ENCODE measurements at regions not wholly inside any gene's neighbourhood (a gene's known extent, or its start where the extent isn't known, plus 50 kb on each side); places are given as distances from the start of the nearest gene placed in this dataset.

GRCh38 chr18:38284972-38285371 is 719.4 kb upstream of the CELF4 start:
- no peak overlapping the region for H3K4me3 Mint-ChIP-seq (ENCODE audit: unreplicated experiment)
- H3K4me3 ChIP-seq (ENCODE audit: low read depth, low read length) = no peak overlapping the region
- ChIA-PET CTCF (no interaction called here), POLR2A (no interaction called here)
- DNase-seq = no peak
- TF ChIP-seq, protein P1, sequence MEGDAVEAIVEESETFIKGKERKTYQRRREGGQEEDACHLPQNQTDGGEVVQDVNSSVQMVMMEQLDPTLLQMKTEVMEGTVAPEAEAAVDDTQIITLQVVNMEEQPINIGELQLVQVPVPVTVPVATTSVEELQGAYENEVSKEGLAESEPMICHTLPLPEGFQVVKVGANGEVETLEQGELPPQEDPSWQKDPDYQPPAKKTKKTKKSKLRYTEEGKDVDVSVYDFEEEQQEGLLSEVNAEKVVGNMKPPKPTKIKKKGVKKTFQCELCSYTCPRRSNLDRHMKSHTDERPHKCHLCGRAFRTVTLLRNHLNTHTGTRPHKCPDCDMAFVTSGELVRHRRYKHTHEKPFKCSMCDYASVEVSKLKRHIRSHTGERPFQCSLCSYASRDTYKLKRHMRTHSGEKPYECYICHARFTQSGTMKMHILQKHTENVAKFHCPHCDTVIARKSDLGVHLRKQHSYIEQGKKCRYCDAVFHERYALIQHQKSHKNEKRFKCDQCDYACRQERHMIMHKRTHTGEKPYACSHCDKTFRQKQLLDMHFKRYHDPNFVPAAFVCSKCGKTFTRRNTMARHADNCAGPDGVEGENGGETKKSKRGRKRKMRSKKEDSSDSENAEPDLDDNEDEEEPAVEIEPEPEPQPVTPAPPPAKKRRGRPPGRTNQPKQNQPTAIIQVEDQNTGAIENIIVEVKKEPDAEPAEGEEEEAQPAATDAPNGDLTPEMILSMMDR (IDR thresholded peaks at IDR 0.05; ENCODE audit: insufficient read depth in 1 of 2, low read depth in 1 of 2, low read length in 1 of 2, severe bottlenecking in 1 of 2, unreplicated experiment in 1 of 2) = no peak
- BruUV-seq (replicated peaks) = no TSS peak
- H3K36me3 Mint-ChIP-seq (ENCODE audit: insufficient read depth, unreplicated experiment) = no peaks in the 10 kb centered on the region
- no peaks in the 10 kb centered on the region for H3K9me3 ChIP-seq
- peaks cover 5% of the 10 kb centered on the region for H3K27me3 Mint-ChIP-seq (ENCODE audit: insufficient read depth, unreplicated experiment)
- no peaks in the 10 kb centered on the region for H3K9me3 Mint-ChIP-seq (ENCODE audit: unreplicated experiment)
- no peaks in the 10 kb centered on the region for H3K36me3 ChIP-seq (ENCODE audit: control insufficient read depth, insufficient read depth, low read length)
- no peak overlapping the region for H3K27ac Mint-ChIP-seq (ENCODE audit: unreplicated experiment)
- intact Hi-C loops (cut with micrococcal nuclease; ENCODE audit: unreplicated experiment) = no loop called here
- no peaks in the 10 kb centered on the region for H3K27me3 ChIP-seq (replicated peaks; ENCODE audit: control insufficient read depth, insufficient read depth, low read length)
- H3K4me1 ChIP-seq = no peaks in the 10 kb centered on the region
- H3K4me1 Mint-ChIP-seq (ENCODE audit: low read depth, unreplicated experiment) = no peaks in the 10 kb centered on the region

- H3K4me1 ChIP-seq = no peaks in the 10 kb centered on the region
- H3K9me3 ChIP-seq = no peaks in the 10 kb centered on the region
- Mint-ChIP-seq H3K9me3 (ENCODE audit: unreplicated experiment) (no peaks in the 10 kb centered on the region), H3K27ac (ENCODE audit: unreplicated experiment) (no peak overlapping the region), H3K27me3 (ENCODE audit: insufficient read depth, unreplicated experiment) (no peaks in the 10 kb centered on the region), H3K4me3 (ENCODE audit: unreplicated experiment) (no peak overlapping the region), H3K36me3 (ENCODE audit: insufficient read depth, unreplicated experiment) (no peaks in the 10 kb centered on the region), H3K4me1 (ENCODE audit: low read depth, unreplicated experiment) (no peaks in the 10 kb centered on the region)
- CTCF ChIA-PET = no interaction called here
- DNase-seq = no peak
- no peaks in the 10 kb centered on the region for H3K36me3 ChIP-seq (ENCODE audit: control insufficient read depth, insufficient read depth, low read length)
- no TSS peak for BruUV-seq (replicated peaks)
- no peak overlapping the region for H3K4me3 ChIP-seq (ENCODE audit: low read depth, low read length)
- TF ChIP-seq, protein P1 (IDR thresholded peaks at IDR 0.05; ENCODE audit: insufficient read depth in 1 of 2, low read depth in 1 of 2, low read length in 1 of 2, severe bottlenecking in 1 of 2, unreplicated experiment in 1 of 2) = no peak
- intact Hi-C loops (cut with micrococcal nuclease; ENCODE audit: unreplicated experiment) = no loop called here
- POLR2A ChIA-PET = no interaction called here
- H3K27me3 ChIP-seq (replicated peaks; ENCODE audit: control insufficient read depth, insufficient read depth, low read length) = no peaks in the 10 kb centered on the region
These were observed 697.5 kb upstream of the CELF4 start for GRCh38 chr18:38263066-38263465.

DNA sequence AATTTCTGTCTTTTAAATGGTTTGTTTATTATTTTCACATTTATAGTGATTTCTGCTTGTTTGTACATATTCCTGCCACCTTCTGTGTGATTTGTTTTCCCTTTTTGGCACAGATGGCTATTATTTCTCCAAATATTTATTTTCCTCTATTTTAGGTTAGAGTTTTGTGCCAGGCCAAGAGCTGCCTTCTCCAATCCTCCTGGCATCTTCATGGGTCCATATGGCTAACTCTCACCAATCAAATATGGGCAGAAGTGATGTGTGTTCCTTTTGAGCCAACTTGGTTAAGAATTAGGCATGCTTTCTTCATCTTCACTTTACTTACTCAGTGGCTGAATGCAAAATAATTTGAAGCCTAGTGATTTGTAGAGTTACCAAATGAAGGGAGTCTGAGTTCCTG is 697.1 kb upstream of the CELF4 start:
- no peaks in the 10 kb centered on the region for H3K4me1 ChIP-seq
- intact Hi-C loops (cut with micrococcal nuclease; ENCODE audit: unreplicated experiment) = no loop called here
- no peak overlapping the region for H3K4me3 Mint-ChIP-seq (ENCODE audit: unreplicated experiment)
- no peaks in the 10 kb centered on the region for H3K4me1 Mint-ChIP-seq (ENCODE audit: low read depth, unreplicated experiment)
- H3K27me3 Mint-ChIP-seq (ENCODE audit: insufficient read depth, unreplicated experiment) = no peaks in the 10 kb centered on the region
- BruUV-seq (replicated peaks) = no TSS peak
- H3K9me3 Mint-ChIP-seq (ENCODE audit: unreplicated experiment) = no peaks in the 10 kb centered on the region
- H3K36me3 ChIP-seq (ENCODE audit: control insufficient read depth, insufficient read depth, low read length) = no peaks in the 10 kb centered on the region
- H3K27me3 ChIP-seq (replicated peaks; ENCODE audit: control insufficient read depth, insufficient read depth, low read length) = no peaks in the 10 kb centered on the region
- ChIA-PET CTCF (no interaction called here), POLR2A (no interaction called here)
- no peak overlapping the region for H3K4me3 ChIP-seq (ENCODE audit: low read depth, low read length)
- no peaks in the 10 kb centered on the region for H3K9me3 ChIP-seq
- H3K36me3 Mint-ChIP-seq (ENCODE audit: insufficient read depth, unreplicated experiment) = no peaks in the 10 kb centered on the region
- TF ChIP-seq, protein P1 (IDR thresholded peaks at IDR 0.05; ENCODE audit: insufficient read depth in 1 of 2, low read depth in 1 of 2, low read length in 1 of 2, severe bottlenecking in 1 of 2, unreplicated experiment in 1 of 2) = no peak
- DNase-seq = no peak
- H3K27ac Mint-ChIP-seq (ENCODE audit: unreplicated experiment) = no peak overlapping the region

Measured in Caco-2 (cell line).